GM23248 (cell line): ENCODE measurements at regions not wholly inside any gene's neighbourhood (a gene's known extent, or its start where the extent isn't known, plus 50 kb on each side); places are given as distances from the start of the nearest gene placed in this dataset.

Source experiments
- EZH2 ChIP-seq: fragments of 200-600 bp; sonication (generic); IDR thresholded peaks from 2 replicates; pipeline ENCODE4 v1.6.1; 2018; ENCODE audit warnings: antibody characterized with exemption, mild to moderate bottlenecking; ENCODE audit not compliant: insufficient read depth, poor library complexity, severe bottlenecking
- EZH2phosphoT487 ChIP-seq: fragments of 200-600 bp; sonication (generic); IDR thresholded peaks from 2 replicates; pipeline ENCODE4 v1.6.1; 2018; ENCODE audit warnings: antibody characterized with exemption, moderate library complexity, mild to moderate bottlenecking, low read depth; ENCODE audit not compliant: insufficient read depth

GRCh38 chr3:152718810-152719209 is 116.1 kb upstream of the P2RY1 start:
- TF ChIP-seq EZH2phosphoT487 (no peak), EZH2 (no peak)
